ENCODE measurements at regions not wholly inside any gene's neighbourhood (a gene's known extent, or its start where the extent isn't known, plus 50 kb on each side); places are given as distances from the start of the nearest gene placed in this dataset.
"Not testable (repeated sequence)": the region's sequence is repeated elsewhere in the genome, so short reads cannot be mapped to it uniquely, and the experiment has no call there.

DNA sequence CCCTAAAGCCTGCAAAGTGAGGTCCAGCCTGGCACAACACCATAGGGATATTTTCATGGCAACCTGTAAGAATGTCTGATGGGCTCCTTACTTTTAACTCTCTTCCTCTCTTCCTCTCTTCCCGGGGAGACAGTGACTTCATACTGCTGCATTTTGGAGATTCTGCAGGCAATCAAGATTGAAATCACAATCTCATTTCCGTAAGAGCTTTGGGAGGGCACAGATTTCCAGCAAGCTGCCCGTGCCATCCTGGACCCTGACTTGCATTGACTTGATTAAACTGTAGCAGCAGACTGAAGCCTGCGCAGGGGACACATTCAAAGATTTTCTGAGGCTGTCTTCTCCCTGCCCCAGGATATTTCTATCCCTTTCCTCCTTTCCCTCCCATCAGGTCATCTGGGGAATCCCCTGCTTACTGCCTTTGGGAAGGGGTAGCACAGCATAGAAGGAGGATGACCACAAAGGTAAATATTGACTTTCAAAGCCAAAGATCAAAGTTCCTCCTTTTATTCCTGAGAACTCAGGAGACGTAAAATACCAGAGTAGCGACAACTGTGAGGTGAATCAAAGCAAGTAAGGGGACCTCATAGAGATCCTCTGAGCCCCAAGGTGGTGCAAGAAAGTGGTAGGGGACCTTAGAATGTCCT lies 504.0 kb upstream of the ARID1B start:
- DNase-seq = no peak

DNA sequence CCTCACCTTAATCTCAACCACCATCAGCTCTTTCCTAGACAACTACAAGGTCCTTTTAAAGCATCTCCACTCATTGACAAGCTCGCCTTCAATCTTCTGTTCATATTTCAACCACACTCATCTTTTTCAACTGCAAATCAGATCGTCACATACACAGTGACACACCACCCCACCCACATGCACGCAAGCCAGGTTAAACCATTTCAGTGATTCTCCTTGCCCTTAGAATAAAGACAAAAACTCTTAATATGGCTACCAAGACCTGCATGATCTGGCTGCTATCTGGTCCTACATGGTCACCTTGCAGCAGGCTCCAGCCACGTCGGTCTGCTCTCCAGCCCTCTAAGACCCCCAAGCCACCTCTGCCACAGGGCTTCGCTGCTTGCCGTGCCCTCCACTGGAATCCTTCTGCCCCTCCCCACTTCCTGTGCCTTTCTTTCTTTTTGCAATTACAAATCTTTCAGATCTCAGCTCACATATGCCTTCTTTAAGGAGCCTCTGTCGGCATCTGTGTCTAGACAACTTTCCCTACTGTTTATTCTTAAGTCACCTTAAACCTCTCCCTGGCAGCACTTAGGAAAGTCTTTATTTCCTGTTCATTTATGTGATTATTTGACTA lies 507.3 kb upstream of the ARID1B start:
- DNase-seq = no peak

DNA sequence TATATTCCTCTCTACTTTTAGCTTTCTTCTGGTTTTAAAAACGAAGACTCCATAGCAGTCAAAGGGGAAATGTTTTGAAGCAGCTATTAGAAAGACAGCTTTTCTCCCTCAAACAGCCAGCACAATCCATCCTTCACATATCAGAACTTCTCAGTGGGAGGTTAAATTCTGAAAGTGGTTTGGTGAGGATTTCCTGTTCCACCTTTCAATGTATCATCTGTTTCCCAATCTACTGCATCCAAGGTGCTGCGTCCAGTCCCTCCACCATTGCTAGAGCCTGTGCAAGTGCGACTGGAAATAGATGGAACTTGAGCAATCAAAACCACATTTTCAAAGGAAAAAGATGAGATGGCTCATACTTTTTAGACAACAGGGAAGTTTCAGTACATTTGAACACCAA lies 508.3 kb upstream of the ARID1B start:
- no peak for DNase-seq

DNA sequence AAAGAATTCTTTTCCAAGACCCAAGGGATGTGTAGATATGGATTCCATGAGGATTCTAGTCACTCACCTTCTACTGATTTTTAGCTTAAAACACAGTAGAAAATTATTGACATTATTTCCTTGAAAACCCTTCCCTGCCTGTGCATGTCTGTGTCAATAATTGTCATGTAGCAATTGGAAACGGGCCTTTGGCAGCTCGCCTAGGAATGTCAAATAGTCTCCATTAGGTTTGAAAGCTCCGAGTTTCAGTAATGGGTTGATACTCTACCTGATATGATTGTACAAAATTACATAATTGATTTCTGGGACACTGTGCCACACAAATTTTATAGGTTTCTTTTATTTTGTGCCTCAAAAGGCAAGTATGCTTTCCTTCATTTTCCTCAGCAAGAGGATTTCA lies 515.2 kb upstream of the ARID1B start:
- DNase-seq = no peak

DNA sequence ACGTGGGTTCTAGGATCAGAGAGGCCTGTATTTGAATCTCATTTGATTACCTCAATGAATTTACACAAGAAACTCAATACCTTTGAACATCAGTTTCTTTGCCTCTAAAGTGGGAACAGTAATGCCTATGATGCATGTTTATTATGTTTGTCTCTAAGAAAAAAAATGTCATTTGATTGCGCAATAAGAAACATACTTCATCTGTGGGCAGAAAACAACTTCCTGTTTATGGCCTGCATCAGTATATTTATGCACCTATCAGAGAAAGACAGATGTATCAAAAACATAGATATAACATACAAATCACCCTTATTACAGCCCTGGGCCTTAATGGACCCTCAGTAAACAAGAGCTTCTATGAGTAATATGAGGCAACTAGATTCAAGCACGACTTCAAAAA lies 516.4 kb upstream of the ARID1B start:
- DNase-seq = no peak

DNA sequence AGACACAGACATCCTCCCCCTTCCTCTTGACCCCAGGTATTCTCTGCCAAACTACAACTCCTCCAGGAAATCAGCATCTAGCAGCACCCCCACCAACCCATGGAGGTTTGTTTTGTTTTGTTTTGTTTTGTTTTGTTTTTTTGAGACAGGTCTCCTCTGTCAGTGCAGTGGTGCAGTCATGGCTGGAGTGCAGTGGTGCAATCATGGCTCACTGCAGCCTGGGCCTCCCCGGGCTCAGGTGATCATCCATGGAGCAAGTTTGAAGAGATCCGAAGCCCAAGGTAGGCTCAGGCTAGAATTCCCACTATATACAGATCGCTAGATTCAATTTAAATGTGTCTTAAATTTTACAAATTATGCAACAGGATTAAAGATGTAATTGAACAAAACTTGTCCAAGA lies 518.2 kb upstream of the ARID1B start:
- DNase-seq = no peak

DNA sequence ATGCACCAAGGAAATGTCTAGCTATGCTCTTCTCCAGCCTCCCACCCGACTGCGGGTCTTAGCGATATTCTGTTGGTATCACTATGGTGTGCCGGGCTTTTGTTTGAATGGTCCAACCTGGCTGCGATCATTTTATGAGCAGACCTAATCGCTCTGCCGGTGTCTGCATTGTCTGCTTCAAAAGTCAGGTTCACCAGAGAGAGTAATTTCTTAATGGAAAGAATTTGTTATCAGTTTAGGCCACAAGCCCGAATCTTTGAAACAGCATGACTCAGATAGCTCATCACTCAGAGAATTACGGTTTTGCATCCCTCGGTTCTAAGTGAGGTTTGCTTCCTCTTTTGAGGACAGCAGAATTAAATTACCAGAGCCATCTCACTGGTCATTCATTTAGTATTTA lies 521.0 kb upstream of the ARID1B start:
- DNase-seq = no peak

DNA sequence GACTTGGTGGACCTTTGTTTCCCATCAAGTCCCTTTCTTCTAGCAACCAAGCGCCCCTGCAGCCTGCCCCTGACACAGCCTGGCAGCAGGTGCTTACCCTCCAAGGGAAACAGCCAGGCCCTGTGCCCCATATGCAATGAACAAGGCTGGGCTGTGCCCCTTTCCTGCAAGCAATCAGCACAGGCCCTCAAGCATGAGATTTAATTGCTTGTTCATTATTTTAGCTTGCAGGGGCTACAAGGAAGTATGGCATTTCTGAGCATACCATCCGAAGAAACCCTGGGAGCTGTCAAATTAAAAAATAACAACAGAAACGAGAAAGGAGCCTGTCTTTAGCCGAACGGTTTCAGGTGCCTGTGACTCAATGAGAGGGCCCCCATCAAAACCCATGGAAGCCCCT lies 522.9 kb upstream of the ARID1B start:
- DNase-seq = no peak

DNA sequence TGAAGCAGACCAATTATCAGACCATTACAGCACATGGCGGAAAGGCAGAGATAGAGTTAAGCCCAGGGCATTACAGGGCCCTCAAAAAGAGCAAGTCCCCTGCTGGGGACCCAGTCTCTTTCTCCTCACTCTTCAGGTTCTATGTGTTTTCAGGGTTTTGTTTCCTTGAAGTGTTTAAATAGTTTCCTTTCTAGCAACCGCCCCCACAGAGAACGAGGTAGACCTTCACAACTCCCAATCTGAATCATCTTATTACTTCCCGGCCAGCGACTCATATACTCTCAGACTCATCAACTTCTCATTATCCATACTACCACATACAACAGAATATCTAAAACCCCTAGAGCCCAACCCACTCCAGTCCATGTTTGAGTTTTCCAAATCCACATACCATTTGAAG lies 526.6 kb upstream of the ARID1B start:
- no peak for DNase-seq

DNA sequence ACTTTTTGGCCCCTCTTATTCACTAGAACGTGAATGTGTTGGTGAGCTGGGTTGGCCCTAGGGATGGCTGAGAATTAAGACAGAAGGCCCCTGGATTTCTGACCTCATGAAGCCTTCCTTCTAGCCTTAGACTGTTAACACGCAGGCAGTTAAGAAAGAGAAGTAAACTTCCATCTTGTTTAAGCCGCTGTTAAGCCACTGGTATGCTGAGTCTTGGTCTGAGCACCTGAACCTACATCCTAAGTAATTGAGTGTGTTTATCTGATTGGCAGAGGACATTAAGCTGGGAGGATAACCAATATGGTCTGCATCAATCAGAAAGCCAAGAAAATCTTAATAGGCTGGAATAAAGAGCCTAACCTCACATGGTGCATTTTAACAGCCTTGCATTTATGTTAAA lies 535.0 kb upstream of the ARID1B start:
- no peak for DNase-seq

DNA sequence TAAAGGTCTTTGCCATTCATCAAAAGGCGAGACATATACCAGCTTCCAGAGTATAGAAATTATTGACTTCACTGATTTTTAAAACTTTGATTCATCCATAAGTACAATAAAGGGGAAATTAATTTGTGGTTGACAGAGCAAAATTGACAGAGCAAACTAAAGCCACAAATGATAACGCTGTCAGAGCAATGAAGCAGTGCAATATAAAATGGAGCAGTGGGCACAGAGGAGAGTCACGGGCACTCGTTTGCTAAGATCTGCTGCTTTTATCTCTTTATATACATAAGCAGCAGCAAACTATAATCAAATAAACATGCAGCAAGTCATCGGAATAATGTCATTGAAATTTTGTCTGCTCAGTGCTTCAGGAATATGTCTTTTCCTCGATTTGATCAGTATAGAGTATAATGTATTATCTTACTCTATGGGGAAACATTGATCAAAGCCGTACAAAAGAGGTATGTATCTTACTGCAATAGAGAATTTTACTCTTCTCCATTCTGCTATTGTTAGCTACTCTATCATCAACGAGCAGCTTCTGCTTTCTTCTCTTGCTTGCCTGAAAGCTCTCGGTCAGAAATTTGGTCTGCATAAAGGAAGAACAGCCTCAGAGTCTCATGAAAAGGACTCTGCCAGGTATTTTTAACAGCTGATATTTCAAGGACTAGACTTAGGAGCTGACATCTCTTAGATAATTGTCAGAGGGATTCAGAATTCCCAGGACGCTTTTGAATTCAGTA lies 546.0 kb upstream of the ARID1B start:
- DNase-seq = no peak

DNA sequence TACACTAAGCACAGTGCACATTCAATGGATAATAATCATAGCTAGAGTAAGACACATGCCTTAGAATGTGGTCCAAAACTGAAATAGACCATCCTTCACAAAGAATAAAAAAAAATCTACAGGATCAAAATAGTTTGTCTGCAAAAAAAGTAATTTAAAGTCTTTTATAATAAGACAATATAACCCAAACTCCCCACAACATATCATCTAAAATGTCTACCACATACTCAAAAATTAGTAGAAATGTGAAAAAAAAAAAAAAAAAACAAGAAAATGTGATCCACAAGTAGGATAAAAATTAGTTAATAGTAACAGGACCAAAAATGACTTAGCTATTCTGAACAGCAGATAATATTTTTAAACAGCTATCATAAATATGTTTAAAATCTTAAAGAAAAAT lies 557.2 kb upstream of the ARID1B start:
- no peak for DNase-seq

DNA sequence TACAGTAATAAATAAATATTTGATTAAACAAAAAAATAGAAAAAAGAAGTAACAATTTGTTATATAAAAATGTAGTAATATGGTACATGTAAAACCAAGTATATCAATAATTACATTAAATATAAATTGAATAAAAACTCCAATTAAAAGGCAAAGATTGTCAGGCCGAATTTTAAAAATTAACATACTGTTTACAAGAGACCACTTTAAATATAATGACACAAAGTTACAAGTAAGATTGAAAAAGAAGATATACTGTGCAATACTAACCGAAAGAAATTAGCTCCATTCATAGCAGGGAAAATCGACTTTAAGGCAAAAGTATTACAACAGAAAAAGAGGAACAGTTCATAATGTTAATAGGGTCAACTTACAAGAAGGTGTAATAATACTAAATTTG lies 571.5 kb upstream of the ARID1B start:
- DNase-seq = no peak

DNA sequence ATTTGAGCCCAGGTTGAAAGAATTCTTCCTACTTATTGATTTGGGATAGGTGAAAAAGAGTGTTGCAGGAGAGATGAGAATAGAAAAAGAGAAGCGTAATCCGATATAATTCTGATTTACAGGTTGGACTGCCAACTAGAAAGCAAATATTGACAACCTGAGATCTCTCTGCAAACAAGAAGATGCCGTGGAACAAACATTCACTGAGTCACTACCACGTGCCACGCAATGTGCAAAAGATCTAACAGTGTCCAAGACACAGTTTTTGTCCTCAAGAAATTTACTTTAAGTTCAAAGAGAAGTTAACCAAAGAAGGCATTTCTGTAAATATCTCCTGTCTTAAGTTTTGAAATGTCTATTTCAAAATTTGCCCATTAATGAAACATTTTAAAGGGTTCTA lies 578.0 kb upstream of the ARID1B start:
- DNase-seq = no peak

DNA sequence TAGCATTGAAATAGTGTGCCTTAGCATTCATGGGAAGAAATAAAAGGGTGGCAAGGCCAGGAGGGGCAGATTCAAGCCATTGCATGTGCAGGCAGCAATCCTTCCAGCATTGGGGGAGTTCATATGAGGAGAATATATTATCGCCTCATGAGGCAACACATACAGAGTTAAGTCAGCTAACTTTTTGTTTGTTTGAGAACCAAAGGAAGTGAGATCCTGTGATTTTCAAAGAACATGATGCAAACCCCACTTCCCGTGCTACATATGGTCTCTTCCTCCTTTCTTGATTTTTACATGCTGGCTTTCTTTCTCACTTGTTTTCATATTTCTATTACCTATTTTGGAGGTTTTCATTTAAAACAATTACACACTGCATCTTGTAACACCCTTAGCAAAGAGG lies 579.7 kb upstream of the ARID1B start:
- DNase-seq = no peak

DNA sequence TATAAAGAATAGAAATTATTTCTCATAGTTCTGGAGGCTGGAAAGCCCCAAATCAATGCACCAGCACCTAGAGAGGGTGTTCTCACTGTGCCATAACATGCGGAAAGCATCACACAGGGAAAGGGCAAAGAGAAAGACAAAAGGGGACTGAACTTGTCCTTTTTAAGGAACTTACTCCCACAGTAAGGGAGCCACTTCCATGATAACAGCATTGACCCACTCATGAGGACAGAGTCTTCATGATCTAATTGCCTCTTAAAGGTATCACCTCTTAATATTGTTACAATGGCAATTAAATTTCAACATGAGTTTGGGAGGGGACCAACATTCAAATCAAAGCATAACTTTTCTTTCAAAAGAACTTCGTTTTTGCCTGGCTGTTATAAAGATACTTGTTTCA lies 582.2 kb upstream of the ARID1B start:
- no peak for DNase-seq

DNA sequence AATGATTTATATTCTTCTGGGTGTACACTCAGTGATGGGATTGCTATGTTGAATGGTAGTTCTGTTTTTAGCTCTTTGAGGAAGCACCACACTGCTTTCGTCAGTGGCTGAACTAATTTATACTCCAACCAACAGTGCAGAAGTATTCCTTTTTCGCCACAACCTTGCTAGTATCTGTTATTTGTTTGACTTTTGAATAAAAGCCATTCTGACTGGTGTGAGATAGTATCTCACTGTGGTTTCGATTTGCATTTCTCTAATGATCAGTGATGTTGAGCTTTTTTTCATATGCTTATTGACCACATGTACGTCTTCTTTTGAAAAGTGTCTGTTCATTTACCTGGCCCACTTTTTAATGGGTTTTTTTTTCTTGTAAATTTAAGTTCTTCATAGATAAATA lies 583.8 kb upstream of the ARID1B start:
- no peak for DNase-seq

DNA sequence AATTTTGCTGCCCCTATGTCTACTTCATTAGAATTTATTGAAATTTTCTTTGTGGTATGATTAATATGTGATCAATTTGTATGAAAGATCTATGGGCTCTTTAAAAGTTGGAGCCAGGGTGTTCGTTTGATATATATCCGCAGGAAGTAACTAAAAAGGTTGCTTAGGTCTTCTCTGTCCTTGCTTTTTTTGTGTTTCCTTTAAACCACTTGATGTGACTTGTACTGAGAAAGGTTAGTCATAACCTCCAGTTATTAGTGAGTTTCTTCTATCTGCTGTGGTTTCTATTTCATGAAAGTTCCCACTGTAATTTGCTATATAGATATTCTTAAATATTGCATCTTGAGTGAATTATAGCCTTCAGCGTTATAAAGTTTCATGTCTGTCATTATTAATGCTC lies 585.3 kb upstream of the ARID1B start:
- no peak for DNase-seq

DNA sequence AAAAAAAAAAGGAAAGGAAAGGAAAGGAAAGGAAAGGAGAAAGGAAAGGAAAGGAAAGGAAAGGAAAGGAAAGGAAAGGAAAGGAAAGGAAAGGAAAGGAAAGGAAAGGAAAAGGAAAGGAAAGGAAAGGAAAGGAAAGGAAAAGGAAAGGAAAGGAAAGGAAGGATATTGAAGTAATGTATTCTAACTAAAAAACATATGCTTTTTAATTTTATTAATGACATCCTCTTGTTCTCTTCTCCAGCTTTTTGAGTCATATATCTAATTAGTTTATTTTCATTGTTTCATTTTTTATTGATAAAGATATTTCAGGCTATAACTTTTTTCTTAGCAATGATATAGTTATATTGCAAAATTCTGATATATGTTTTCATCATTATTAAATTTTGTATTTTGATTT lies 585.8 kb upstream of the ARID1B start:
- DNase-seq = not testable (repeated sequence)

DNA sequence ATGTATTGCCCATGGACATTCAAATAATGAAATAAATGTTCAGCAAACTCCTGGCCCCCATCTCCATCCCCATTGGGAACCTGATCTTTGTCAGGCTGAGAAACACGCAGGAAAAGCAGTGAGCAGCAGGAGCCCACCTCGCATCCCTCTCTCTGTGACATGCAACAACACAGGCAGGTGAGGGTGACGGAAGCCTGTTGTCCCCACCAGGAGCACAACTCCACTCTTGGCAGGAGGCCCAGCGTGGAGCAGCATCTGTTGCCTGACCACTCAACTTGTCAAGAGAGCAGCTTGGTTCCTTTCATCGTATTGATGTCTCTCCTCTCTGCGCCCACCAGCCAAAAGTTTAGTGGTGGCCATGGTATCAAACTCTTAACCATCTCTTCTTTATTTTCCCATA lies 586.9 kb upstream of the ARID1B start:
- no peak for DNase-seq

DNA sequence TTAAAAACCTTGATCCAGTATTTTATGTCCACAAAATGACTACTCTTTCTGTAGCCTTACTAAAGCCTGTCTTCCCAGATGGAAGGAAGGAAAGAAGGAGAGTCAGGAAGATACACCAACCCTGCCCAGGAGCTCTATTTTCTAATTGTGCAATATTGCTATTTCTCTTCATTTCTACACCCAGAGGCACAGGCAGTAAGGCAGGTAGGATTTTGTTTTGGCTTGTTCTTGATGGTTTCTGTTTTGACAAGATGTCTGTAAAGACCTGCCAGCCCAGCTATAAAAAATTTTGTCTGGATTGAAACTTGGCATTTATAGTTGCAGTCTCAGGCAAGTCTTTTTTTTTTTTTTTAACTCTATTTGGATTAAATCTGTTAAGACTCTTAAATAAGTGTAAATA lies 587.5 kb upstream of the ARID1B start:
- no peak for DNase-seq

DNA sequence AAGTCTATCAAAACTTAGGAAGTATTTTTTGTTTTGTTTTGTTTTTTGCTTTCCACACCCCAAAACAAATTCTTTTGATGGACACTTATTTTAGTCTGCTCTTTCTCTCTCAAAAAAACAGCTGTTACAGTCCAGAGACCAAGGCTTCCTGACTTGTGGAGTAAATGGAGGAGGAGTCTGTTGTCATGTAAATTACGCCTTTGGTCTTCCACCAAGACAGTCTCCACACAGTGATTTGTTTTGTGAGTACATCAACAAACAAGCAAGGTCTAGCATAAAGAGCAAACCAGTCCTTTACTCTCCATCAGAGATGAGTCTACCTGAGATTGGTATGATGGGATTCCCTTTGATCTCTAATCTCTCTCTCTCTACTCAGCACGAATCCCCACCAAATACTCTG lies 588.0 kb upstream of the ARID1B start:
- DNase-seq = no peak

DNA sequence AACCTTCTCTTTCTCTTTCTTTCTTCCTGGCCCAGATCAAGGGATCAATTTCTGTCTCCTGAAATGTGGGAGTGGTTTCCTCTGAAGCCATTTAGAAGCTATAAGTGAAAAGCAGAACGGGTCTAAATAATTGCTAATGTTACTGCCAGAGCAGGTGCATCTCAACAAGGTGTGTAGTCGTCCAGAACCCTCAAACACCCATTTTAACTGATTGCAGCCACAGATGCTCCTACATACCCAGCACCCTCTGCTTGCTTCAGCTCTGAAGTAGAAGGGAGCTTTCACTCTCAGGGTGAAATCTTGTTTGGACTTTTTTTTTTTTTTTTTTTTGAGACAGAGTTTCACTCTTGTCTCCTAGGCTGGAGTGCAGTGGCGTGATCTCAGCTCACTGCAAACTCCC lies 592.1 kb upstream of the ARID1B start:
- no peak for DNase-seq

DNA sequence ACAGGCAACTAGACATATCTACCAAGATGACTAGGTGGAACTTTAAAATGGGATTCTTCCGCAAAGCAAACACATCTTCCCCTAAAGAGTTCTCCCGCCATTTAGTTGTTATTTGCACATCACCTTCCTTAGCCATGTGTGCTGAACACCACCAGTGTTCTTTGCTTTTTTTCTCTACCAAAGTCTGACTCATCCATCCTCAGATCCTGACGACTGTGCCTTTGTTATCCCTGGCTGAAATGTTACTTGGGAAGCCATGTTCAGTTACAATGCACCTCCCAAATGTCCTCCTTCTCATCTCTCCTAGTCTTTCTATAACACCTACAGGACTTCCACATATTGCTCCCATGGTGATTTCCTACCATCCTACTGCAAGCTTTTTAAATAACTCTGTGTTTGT lies 593.5 kb upstream of the ARID1B start:
- no peak for DNase-seq

All from occipital lobe (tissue), 1 donor.